SK-N-SH (cell line): ENCODE measurements at regions not wholly inside any gene's neighbourhood (a gene's known extent, or its start where the extent isn't known, plus 50 kb on each side); places are given as distances from the start of the nearest gene placed in this dataset.

ENCODE experiments used
- CTCF ChIA-PET: fragments of 300-600, 350-600 bp; formaldehyde crosslinking; extraction: SDS; loops from one replicate; lab custom pipeline; 2021; lab: Yijun Ruan, JAX
- POLR2A ChIA-PET: fragments of 350-600 bp; sonication (Branson Sonifier 250); formaldehyde crosslinking; extraction: SDS; loops from one replicate; lab custom pipeline; 2020; ENCODE audit warnings: antibody characterized with exemption, inconsistent platforms; lab: Yijun Ruan, JAX
- DNase-seq: peaks from one replicate; pipeline ENCODE4 v3.0.0; 2012
- H2AFZ ChIP-seq: fragments of 200-600 bp; sonication (generic); 2 replicates; pipeline ENCODE4 v1.8.1; 2016; ENCODE audit warnings: antibody characterized with exemption, mild to moderate bottlenecking, low read depth
- H3F3A ChIP-seq: fragments of 200-600 bp; sonication (generic); replicated peaks from 2 replicates; pipeline ENCODE3; 2016; ENCODE audit warnings: antibody characterized with exemption, mild to moderate bottlenecking; ENCODE audit not compliant: insufficient read depth
- H3K27ac ChIP-seq, 2 experiments: fragments of 200-500 bp in 1 of 2; fragments of 200-600 bp in 1 of 2; sonication (Bioruptor generic) in 1 of 2; sonication (generic), shearing (Covaris generic) in 1 of 2; 2 replicates each; pipeline versions ENCODE4 v1.5.1 to v1.6.1; 2014 to 2016; ENCODE audit warnings: low read depth in 2 of 2, inconsistent platforms in 1 of 2, low read length in 1 of 2, mild to moderate bottlenecking in 1 of 2, mixed read lengths in 1 of 2
- H3K27me3 ChIP-seq: fragments of 200-600 bp; sonication (generic), shearing (Covaris generic); 2 replicates; pipeline ENCODE4 v1.6.1; 2016; ENCODE audit warnings: mixed run types; ENCODE audit not compliant: insufficient read depth
- H3K36me3 ChIP-seq, 2 experiments: fragments of 200-500 bp in 1 of 2; fragments of 200-600 bp in 1 of 2; sonication (Bioruptor generic) in 1 of 2; sonication (generic) in 1 of 2; replicated peaks in 1 of 2; 2 replicates each; pipeline versions ENCODE3 to v1.5.1; 2014 to 2016; ENCODE audit warnings: low read length in 1 of 2, mild to moderate bottlenecking in 1 of 2; ENCODE audit not compliant: insufficient read depth in 2 of 2, control insufficient read depth in 1 of 2
- H3K4me1 ChIP-seq, 2 experiments: fragments of 200-500 bp in 1 of 2; fragments of 200-600 bp in 1 of 2; sonication (Bioruptor generic) in 1 of 2; sonication (generic), shearing (Covaris generic) in 1 of 2; 2 replicates each; pipeline versions ENCODE4 v1.5.1 to v1.6.1; 2014 to 2016; ENCODE audit warnings: low read depth in 1 of 2, low read length in 1 of 2, mixed run types in 1 of 2; ENCODE audit not compliant: insufficient read depth in 2 of 2, control insufficient read depth in 1 of 2
- H3K4me2 ChIP-seq: fragments of 200-600 bp; sonication (generic), shearing (Covaris generic); 2 replicates; pipeline ENCODE4 v1.6.1; 2017; ENCODE audit warnings: mixed run types
- H3K4me3 ChIP-seq, 2 experiments: fragments of 200-500 bp in 1 of 2; fragments of 200-600 bp in 1 of 2; sonication (Bioruptor generic) in 1 of 2; sonication (generic), shearing (Covaris generic) in 1 of 2; 2 replicates each; pipeline versions ENCODE4 v1.5.1 to v1.8.1; 2014 to 2016; ENCODE audit warnings: low read depth in 2 of 2, inconsistent platforms in 1 of 2, low read length in 1 of 2, mild to moderate bottlenecking in 1 of 2, mixed read lengths in 1 of 2, moderate library complexity in 1 of 2
- H3K79me2 ChIP-seq: fragments of 200-600 bp; sonication (generic); 2 replicates; pipeline ENCODE4 v1.8.1; 2017; ENCODE audit warnings: mild to moderate bottlenecking; ENCODE audit not compliant: insufficient read depth
- H3K9ac ChIP-seq: fragments of 200-600 bp; sonication (generic); 2 replicates; pipeline ENCODE4 v1.6.1; 2017; ENCODE audit warnings: mixed run types
- H3K9me2 ChIP-seq: fragments of 200-600 bp; sonication (generic); 2 replicates; pipeline ENCODE4 v1.6.1; 2017; ENCODE audit warnings: mixed run types
- H3K9me3 ChIP-seq: fragments of 200-600 bp; sonication (generic); 2 replicates; pipeline ENCODE4 v1.6.1; 2017; ENCODE audit warnings: mixed run types, mild to moderate bottlenecking, moderate library complexity
- H4K20me1 ChIP-seq: fragments of 200-600 bp; sonication (generic); 2 replicates; pipeline ENCODE4 v1.6.1; 2017; ENCODE audit warnings: mild to moderate bottlenecking, mixed run types; ENCODE audit not compliant: insufficient read depth
- CHD2 ChIP-seq: fragments of 150-350 bp; IDR thresholded peaks from 2 replicates; pipeline ENCODE4 v1.6.1; 2018; ENCODE audit warnings: low read length; ENCODE audit not compliant: partially characterized antibody
- EP300 ChIP-seq, 2 experiments: IDR thresholded peaks; 2 replicates each; pipeline versions ENCODE4 v1.4.0 to v1.6.1; 2012; ENCODE audit warnings: borderline replicate concordance in 1 of 2, low read depth in 1 of 2, low read length in 1 of 2
- FOXJ3 ChIP-seq: sonication (generic); formaldehyde crosslinking; IDR thresholded peaks from 2 replicates; pipeline ENCODE4 v1.5.1; 2020; ENCODE audit warnings: mild to moderate bottlenecking, missing genetic modification reagents
- FOXM1 ChIP-seq: IDR thresholded peaks from 2 replicates; pipeline ENCODE4 v1.4.0; 2012; ENCODE audit warnings: low read depth, mild to moderate bottlenecking
- GABPA ChIP-seq: IDR thresholded peaks from 2 replicates; pipeline ENCODE4 v1.4.0; 2012; ENCODE audit warnings: low read depth, mild to moderate bottlenecking
- GATA2 ChIP-seq: sonication (generic); formaldehyde crosslinking; IDR thresholded peaks from 2 replicates; pipeline ENCODE4 v1.5.0; 2020; ENCODE audit warnings: mild to moderate bottlenecking, missing genetic modification reagents
- NFIC ChIP-seq: IDR thresholded peaks from 2 replicates; pipeline ENCODE4 v1.4.0; 2012; ENCODE audit warnings: borderline replicate concordance
- NRF1 ChIP-seq: IDR thresholded peaks from 2 replicates; pipeline ENCODE4 v1.6.1; 2012; ENCODE audit warnings: low read depth, mild to moderate bottlenecking, low read length
- RXRA ChIP-seq: IDR thresholded peaks from 2 replicates; pipeline ENCODE4 v1.4.0; 2012; ENCODE audit warnings: low read depth, mild to moderate bottlenecking, borderline replicate concordance
- SIN3A ChIP-seq: IDR thresholded peaks from 2 replicates; pipeline ENCODE4 v1.6.1; 2012; ENCODE audit warnings: low read depth, mild to moderate bottlenecking, low read length, moderate library complexity, borderline replicate concordance
- TAF1 ChIP-seq: IDR thresholded peaks from 2 replicates; pipeline ENCODE4 v1.6.1; 2012; ENCODE audit warnings: low read depth, mild to moderate bottlenecking, low read length, moderate library complexity, borderline replicate concordance
- TCF12 ChIP-seq: IDR thresholded peaks from 2 replicates; pipeline ENCODE4 v1.4.0; 2012
- TEAD4 ChIP-seq: IDR thresholded peaks from 2 replicates; pipeline ENCODE4 v1.4.0; 2012; ENCODE audit warnings: mild to moderate bottlenecking, borderline replicate concordance; ENCODE audit not compliant: insufficient read depth
- USF1 ChIP-seq: IDR thresholded peaks from 2 replicates; pipeline ENCODE4 v1.4.0; 2012; ENCODE audit warnings: low read depth, borderline replicate concordance
- USF2 ChIP-seq: fragments of 150-350 bp; IDR thresholded peaks from 2 replicates; pipeline ENCODE4 v1.6.1; 2017; ENCODE audit warnings: antibody characterized with exemption, low read length, low read depth, borderline replicate concordance
- YY1 ChIP-seq: IDR thresholded peaks from 2 replicates; pipeline ENCODE4 v1.4.0; 2012; ENCODE audit warnings: low read depth, mild to moderate bottlenecking
- WGBS: methylation state at CpG from one replicate; pipeline ENCODE4 v1.1.6; 2017; ENCODE audit warnings: low lambda C conversion rate; 5-methylcytosine and 5-hydroxymethylcytosine counted together
- TF ChIP-seq, protein P1 (sequence below): IDR thresholded peaks from 2 replicates; pipeline ENCODE4 v1.6.1; 2012; ENCODE audit warnings: mild to moderate bottlenecking, low read depth, low read length, moderate library complexity
- TF ChIP-seq, protein P2 (sequence below): fragments of 150-350 bp; IDR thresholded peaks from 2 replicates; pipeline ENCODE4 v1.6.1; 2016; ENCODE audit warnings: mild to moderate bottlenecking, low read depth, low read length
- TF ChIP-seq, protein P3 (sequence below): IDR thresholded peaks from 2 replicates; pipeline ENCODE4 v1.4.0; 2012; ENCODE audit warnings: low read depth

DNA sequence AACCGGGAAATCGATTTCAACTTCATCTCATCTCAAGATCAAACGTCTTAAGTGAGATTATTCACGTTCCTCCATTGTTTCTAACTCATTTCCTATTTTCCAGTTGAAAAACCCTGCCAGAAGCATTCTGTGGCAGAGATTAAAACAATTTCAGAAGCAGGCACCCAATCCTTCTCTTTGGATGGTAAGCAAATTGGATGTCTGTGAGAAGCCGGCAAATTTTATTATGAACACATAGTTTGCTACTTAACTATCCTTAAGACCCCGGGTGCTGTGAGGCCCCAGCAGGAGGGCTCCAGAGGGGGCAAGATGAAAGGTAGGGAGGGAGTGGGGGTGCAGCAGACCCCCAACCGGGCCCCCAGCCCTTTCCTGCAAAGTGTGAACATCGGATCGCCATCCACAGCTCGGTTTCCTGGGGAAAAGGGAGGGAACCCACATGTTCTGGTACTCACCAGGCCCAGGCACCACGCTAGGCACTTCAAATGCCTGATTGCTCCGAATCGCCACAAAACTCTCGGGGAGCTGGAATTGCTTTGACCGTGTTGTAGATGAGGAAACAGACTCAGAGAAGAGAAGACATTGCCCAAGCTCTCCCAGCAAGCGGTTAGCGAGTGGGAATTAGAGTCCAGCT, 167.1 kb upstream of the MVB12B start:
- Histone ChIP-seq H3F3A (no peaks in the 10 kb centered on the region), H3K36me3 (no peaks in the 10 kb centered on the region), H3K4me1 (no peaks in the 10 kb centered on the region; a peak in 1 of 4 replicates)
- DNase-seq, result no peak
- TF ChIP-seq TAF1, result no peak
- no peak for TF ChIP-seq TCF12
- TF ChIP-seq FOXJ3 (CRISPR knock-in tag), result no peak
- TF ChIP-seq CHD2, result no peak
- TF ChIP-seq, protein P1, sequence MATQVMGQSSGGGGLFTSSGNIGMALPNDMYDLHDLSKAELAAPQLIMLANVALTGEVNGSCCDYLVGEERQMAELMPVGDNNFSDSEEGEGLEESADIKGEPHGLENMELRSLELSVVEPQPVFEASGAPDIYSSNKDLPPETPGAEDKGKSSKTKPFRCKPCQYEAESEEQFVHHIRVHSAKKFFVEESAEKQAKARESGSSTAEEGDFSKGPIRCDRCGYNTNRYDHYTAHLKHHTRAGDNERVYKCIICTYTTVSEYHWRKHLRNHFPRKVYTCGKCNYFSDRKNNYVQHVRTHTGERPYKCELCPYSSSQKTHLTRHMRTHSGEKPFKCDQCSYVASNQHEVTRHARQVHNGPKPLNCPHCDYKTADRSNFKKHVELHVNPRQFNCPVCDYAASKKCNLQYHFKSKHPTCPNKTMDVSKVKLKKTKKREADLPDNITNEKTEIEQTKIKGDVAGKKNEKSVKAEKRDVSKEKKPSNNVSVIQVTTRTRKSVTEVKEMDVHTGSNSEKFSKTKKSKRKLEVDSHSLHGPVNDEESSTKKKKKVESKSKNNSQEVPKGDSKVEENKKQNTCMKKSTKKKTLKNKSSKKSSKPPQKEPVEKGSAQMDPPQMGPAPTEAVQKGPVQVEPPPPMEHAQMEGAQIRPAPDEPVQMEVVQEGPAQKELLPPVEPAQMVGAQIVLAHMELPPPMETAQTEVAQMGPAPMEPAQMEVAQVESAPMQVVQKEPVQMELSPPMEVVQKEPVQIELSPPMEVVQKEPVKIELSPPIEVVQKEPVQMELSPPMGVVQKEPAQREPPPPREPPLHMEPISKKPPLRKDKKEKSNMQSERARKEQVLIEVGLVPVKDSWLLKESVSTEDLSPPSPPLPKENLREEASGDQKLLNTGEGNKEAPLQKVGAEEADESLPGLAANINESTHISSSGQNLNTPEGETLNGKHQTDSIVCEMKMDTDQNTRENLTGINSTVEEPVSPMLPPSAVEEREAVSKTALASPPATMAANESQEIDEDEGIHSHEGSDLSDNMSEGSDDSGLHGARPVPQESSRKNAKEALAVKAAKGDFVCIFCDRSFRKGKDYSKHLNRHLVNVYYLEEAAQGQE, result no peak
- TF ChIP-seq, all 33 proteins: peak for 0
- 68% methylated on average over 17 of the region's 17 CpGs for WGBS
- ChIA-PET CTCF (interaction anchor here (1.1 to 1.4 kb wide), 2 partner anchors 8 to 13 kb away, joined by 3 read pairs; no protein-coding TSS in a partner anchor), POLR2A (no interaction called here)
- Histone ChIP-seq H3K9me2 (no peaks in the 10 kb centered on the region), H3K9ac (no peak overlapping the region), H3K4me3 (no peak overlapping the region), H3K27me3 (no peaks in the 10 kb centered on the region; the same call in 1 of the 2 replicates), H4K20me1 (no peaks in the 10 kb centered on the region), H3K79me2 (no peaks in the 10 kb centered on the region), H2AFZ (no peak overlapping the region), H3K27ac (no peak overlapping the region), H3K4me2 (no peak overlapping the region), H3K9me3 (no peaks in the 10 kb centered on the region)

GRCh38 chr9:126160067-126160853, 166.4 kb upstream of the MVB12B start:
- Histone ChIP-seq H3K4me2 (no peak overlapping the region), H3F3A (no peaks in the 10 kb centered on the region), H4K20me1 (no peaks in the 10 kb centered on the region), H3K9me3 (no peaks in the 10 kb centered on the region), H3K79me2 (no peaks in the 10 kb centered on the region), H3K9me2 (no peaks in the 10 kb centered on the region), H3K9ac (no peak overlapping the region), H2AFZ (no peak overlapping the region), H3K36me3 (no peaks in the 10 kb centered on the region), H3K4me1 (no peaks in the 10 kb centered on the region; a peak in 1 of 4 replicates), H3K4me3 (no peak overlapping the region), H3K27ac (no peak overlapping the region), H3K27me3 (peaks cover 4% of the 10 kb centered on the region; the same call in 1 of the 2 replicates)
- WGBS, result 76% methylated on average over 10 of the region's 10 CpGs
- TF ChIP-seq FOXM1, result no peak
- TF ChIP-seq TCF12, result no peak
- no peak for TF ChIP-seq CHD2
- TF ChIP-seq SIN3A, result no peak
- no peak for TF ChIP-seq USF2
- TF ChIP-seq, protein P2, sequence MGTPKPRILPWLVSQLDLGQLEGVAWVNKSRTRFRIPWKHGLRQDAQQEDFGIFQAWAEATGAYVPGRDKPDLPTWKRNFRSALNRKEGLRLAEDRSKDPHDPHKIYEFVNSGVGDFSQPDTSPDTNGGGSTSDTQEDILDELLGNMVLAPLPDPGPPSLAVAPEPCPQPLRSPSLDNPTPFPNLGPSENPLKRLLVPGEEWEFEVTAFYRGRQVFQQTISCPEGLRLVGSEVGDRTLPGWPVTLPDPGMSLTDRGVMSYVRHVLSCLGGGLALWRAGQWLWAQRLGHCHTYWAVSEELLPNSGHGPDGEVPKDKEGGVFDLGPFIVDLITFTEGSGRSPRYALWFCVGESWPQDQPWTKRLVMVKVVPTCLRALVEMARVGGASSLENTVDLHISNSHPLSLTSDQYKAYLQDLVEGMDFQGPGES, result no peak
- TF ChIP-seq USF1, result no peak
- TF ChIP-seq EP300 (IDR thresholded peaks at IDR 0.05; ENCODE audit: borderline replicate concordance in 1 of 2, low read depth in 1 of 2, low read length in 1 of 2), result no peak
- no peak for TF ChIP-seq RXRA
- TF ChIP-seq TEAD4, result no peak
- no peak for TF ChIP-seq YY1
- no peak for TF ChIP-seq NFIC
- TF ChIP-seq, protein P3, sequence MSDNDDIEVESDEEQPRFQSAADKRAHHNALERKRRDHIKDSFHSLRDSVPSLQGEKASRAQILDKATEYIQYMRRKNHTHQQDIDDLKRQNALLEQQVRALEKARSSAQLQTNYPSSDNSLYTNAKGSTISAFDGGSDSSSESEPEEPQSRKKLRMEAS, result no peak
- no peak for TF ChIP-seq GABPA
- TF ChIP-seq GATA2, result no peak
- no peak for TF ChIP-seq NRF1
- DNase-seq, result no peak
- ChIA-PET POLR2A (no interaction called here), CTCF (interaction anchor here (1.1 to 1.4 kb wide), 2 partner anchors 9 to 14 kb away, joined by 3 read pairs; no protein-coding TSS in a partner anchor)
